KOPT-K1 (cell line): ENCODE measurements at regions not wholly inside any gene's neighbourhood (a gene's known extent, or its start where the extent isn't known, plus 50 kb on each side); places are given as distances from the start of the nearest gene placed in this dataset.

Source experiments
- H3K27ac ChIP-seq: fragments of 200-600 bp; sonication (generic); 2 replicates; pipeline ENCODE4 v1.5.1; 2016; ENCODE audit warnings: antibody characterized with exemption, mild to moderate bottlenecking, low read depth, low read length; ENCODE audit not compliant: poor library complexity, severe bottlenecking
- H3K36me3 ChIP-seq: fragments of 200-600 bp; sonication (generic); 2 replicates; pipeline ENCODE4 v1.5.1; 2017; ENCODE audit warnings: antibody characterized with exemption, mild to moderate bottlenecking, low read length, moderate library complexity; ENCODE audit not compliant: insufficient read depth
- H3K9me3 ChIP-seq: fragments of 200-600 bp; sonication (generic); 2 replicates; pipeline ENCODE4 v1.5.1; 2017; ENCODE audit warnings: antibody characterized with exemption, low read length, mild to moderate bottlenecking; ENCODE audit not compliant: insufficient read depth, poor library complexity, severe bottlenecking

GRCh38 chr1:239833723-239834122 is 258.0 kb upstream of the FMN2 start:
- H3K27ac ChIP-seq, result no peak overlapping the region
- no peaks in the 10 kb centered on the region for H3K36me3 ChIP-seq
- no peaks in the 10 kb centered on the region for H3K9me3 ChIP-seq

- Histone ChIP-seq H3K36me3 (no peaks in the 10 kb centered on the region), H3K27ac (no peak overlapping the region), H3K9me3 (no peaks in the 10 kb centered on the region)
These were observed 255.7 kb upstream of the FMN2 start for GRCh38 chr1:239835946-239836440.

- no peak overlapping the region for H3K27ac ChIP-seq
- H3K9me3 ChIP-seq, result no peaks in the 10 kb centered on the region
- H3K36me3 ChIP-seq, result no peaks in the 10 kb centered on the region
These were observed 251.3 kb upstream of the FMN2 start for GRCh38 chr1:239840336-239840735.

GRCh38 chr1:239840790-239841189 is 250.9 kb upstream of the FMN2 start:
- no peaks in the 10 kb centered on the region for H3K9me3 ChIP-seq
- H3K27ac ChIP-seq, result no peak overlapping the region

GRCh38 chr1:239841631-239842030 is 250.1 kb upstream of the FMN2 start:
- Histone ChIP-seq H3K27ac (no peak overlapping the region), H3K36me3 (no peaks in the 10 kb centered on the region), H3K9me3 (no peaks in the 10 kb centered on the region)

More at GRCh38 chr1:239840790-239841189, 250.9 kb upstream of the FMN2 start:
- no peaks in the 10 kb centered on the region for H3K36me3 ChIP-seq

- H3K27ac ChIP-seq, result no peak overlapping the region
- no peaks in the 10 kb centered on the region for H3K9me3 ChIP-seq
- H3K36me3 ChIP-seq, result no peaks in the 10 kb centered on the region
These were observed 248.1 kb upstream of the FMN2 start for GRCh38 chr1:239843541-239843940.

GRCh38 chr1:239844833-239845232 is 246.8 kb upstream of the FMN2 start:
- no peak overlapping the region for H3K27ac ChIP-seq
- H3K9me3 ChIP-seq, result no peaks in the 10 kb centered on the region
- H3K36me3 ChIP-seq, result no peaks in the 10 kb centered on the region

GRCh38 chr1:239854922-239855321 is 236.8 kb upstream of the FMN2 start:
- no peak overlapping the region for H3K27ac ChIP-seq
- H3K36me3 ChIP-seq, result no peaks in the 10 kb centered on the region

GRCh38 chr1:239856067-239856466 is 235.6 kb upstream of the FMN2 start:
- Histone ChIP-seq H3K36me3 (no peaks in the 10 kb centered on the region), H3K9me3 (no peaks in the 10 kb centered on the region), H3K27ac (no peak overlapping the region)

More at GRCh38 chr1:239854922-239855321, 236.8 kb upstream of the FMN2 start:
- H3K9me3 ChIP-seq, result no peaks in the 10 kb centered on the region

GRCh38 chr1:239856924-239857323 is 234.8 kb upstream of the FMN2 start:
- no peaks in the 10 kb centered on the region for H3K9me3 ChIP-seq
- no peak overlapping the region for H3K27ac ChIP-seq
- no peaks in the 10 kb centered on the region for H3K36me3 ChIP-seq

GRCh38 chr1:239858057-239858456 is 233.6 kb upstream of the FMN2 start:
- Histone ChIP-seq H3K36me3 (no peaks in the 10 kb centered on the region), H3K9me3 (no peaks in the 10 kb centered on the region), H3K27ac (no peak overlapping the region)

- Histone ChIP-seq H3K9me3 (no peaks in the 10 kb centered on the region), H3K36me3 (no peaks in the 10 kb centered on the region), H3K27ac (no peak overlapping the region)
These were observed 233.2 kb upstream of the FMN2 start for GRCh38 chr1:239858529-239858928.

GRCh38 chr1:239861985-239862384 is 229.7 kb upstream of the FMN2 start:
- Histone ChIP-seq H3K36me3 (no peaks in the 10 kb centered on the region), H3K9me3 (no peaks in the 10 kb centered on the region), H3K27ac (no peak overlapping the region)

- Histone ChIP-seq H3K9me3 (no peaks in the 10 kb centered on the region), H3K36me3 (no peaks in the 10 kb centered on the region), H3K27ac (no peak overlapping the region)
These were observed 223.4 kb upstream of the FMN2 start for GRCh38 chr1:239868058-239868832.

- H3K36me3 ChIP-seq, result no peaks in the 10 kb centered on the region
- no peaks in the 10 kb centered on the region for H3K9me3 ChIP-seq
- no peak overlapping the region for H3K27ac ChIP-seq
These were observed 221.5 kb upstream of the FMN2 start for GRCh38 chr1:239870194-239870593.

- Histone ChIP-seq H3K36me3 (no peaks in the 10 kb centered on the region), H3K27ac (no peak overlapping the region), H3K9me3 (no peaks in the 10 kb centered on the region)
These were observed 219.1 kb upstream of the FMN2 start for GRCh38 chr1:239872626-239873025.
